Gastroesophageal sphincter (tissue), 3 donors: ENCODE measurements at regions not wholly inside any gene's neighbourhood (a gene's known extent, or its start where the extent isn't known, plus 50 kb on each side); places are given as distances from the start of the nearest gene placed in this dataset.

Experiments
- CTCF ChIP-seq, 4 experiments: fragments of 200-600 bp in 2 of 4; fragments of 450-650 bp in 2 of 4; sonication (generic) in 1 of 4; IDR thresholded peaks; one replicate each; pipeline ENCODE4 v1.5.1; 2017 to 2019; ENCODE audit warnings: antibody characterized with exemption in 4 of 4, mild to moderate bottlenecking in 2 of 4, moderate library complexity in 2 of 4
- POLR2AphosphoS5 ChIP-seq: sonication (generic); formaldehyde crosslinking; IDR thresholded peaks from one replicate; pipeline ENCODE4 v1.6.1; 2017; ENCODE audit warnings: antibody characterized with exemption

- TF ChIP-seq CTCF (IDR thresholded peaks at IDR 0.05) (no peak), POLR2AphosphoS5 (no peak)
These were observed 263.8 kb downstream of the XXYLT1 start for GRCh38 chr3:195007151-195007550.
